Stimulated activated CD4-positive, alpha-beta T cell treated with anti-CD3 and anti-CD28 coated beads, TNF-alpha, amount 100 ng/mL, for 24 hours (primary cell): ENCODE measurements at regions not wholly inside any gene's neighbourhood (a gene's known extent, or its start where the extent isn't known, plus 50 kb on each side); places are given as distances from the start of the nearest gene placed in this dataset.

Source experiments
- DNase-seq, 3 experiments: peaks; one replicate each; pipeline ENCODE4 v3.0.0-alpha.2; 2020; ENCODE audit warnings: low read depth in 3 of 3

DNA sequence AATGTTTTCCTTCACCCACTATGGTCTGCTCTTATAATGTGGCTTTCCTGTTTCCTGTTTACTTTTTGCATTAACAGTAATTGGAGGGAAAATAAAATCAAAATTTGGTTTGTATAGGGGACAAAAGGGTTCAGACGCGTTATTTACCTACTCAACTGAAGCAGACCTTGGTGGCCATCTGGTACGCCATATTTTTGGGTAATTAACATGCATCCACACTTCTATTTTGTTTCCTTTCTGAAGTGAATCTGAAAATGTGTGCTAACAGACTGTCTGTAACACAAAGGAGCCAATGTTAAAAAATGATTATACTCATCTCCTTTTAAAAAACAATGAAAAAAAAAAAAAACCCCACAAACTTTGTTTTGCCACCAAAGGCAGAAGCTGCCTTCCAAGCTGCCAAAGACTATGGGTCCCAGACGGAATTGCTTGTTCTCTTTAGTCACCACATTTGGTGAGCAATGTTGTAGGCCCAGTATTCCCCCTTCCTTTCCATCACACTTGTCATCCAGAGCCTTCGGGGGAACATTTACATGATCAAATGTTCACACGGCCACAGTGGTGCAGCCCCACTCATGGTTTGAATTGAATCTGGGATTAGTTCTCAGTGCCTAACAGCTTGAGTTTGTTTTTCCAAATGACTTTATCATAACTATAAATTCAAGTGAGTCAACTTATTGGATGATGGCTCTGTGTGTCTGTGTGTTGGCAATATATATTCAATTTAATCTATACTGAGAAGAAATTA lies 323.7 kb upstream of the CD180 start:
- no peak for DNase-seq

DNA sequence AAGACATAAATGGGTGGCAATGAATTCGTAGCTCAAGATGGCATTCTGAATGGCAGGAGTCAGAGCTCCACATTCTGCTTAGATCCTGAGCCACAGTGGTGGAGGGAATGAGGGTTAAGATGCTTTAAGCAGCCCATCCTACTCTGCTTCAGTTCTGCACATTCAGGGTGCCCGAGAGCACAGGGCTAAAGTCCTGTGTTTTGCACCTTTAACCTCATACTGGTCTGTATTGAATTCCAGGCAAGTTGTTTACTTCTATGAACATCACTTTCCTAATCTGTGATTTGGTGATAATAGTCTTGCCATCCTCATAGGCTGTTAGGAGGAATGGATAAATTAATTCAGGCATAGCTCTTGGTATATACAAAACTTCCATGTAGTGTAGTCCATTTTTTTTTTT lies 321.6 kb upstream of the CD180 start:
- DNase-seq: no peak

DNA sequence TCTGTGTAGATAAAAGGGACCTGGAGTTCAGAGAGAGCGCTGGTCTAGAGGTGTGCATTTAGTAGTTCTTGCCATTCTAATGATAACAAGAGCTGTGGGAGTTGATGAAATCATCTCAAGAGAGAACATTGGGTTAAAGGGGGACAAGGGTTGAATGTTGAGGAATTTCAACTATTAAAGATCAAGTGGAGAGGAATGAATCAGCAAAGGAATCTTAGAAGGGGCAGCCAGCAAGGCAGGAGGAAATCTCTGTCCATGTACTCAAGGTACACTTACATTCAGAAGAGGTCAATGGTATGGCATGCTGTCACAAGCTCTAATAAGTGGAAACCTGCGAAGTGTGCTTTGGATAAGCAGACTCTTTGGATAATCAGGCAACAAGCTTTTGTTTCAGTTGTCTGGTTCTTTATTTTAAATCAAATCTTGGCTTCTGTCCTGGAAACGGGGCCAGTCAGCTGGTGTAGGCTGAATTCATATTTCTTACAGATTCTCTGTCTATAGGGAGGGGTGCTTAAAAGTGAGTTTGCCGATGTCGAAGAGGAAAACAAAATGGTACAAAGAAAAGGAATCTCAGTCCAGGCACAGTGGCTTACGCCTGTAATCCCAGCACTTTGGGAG lies 320.5 kb upstream of the CD180 start:
- DNase-seq: no peak

DNA sequence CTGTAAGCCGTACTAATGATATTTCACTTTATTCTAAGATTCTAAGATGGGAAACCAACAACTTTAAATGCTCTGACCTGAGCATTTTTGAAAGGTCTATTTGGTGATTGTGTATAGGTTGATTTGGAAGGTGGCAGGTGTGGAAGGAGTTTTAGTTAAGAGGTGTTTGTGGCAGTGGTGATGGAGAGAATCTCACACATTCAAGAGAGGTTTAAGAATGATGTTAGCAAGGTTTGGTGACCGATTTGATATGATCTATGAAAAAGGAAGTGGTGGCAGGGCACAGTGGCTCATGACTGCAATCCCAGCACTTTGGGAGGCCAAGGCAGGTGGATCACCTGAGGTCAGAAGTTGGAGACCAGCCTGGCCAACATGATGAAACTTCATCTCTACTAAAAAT lies 319.2 kb upstream of the CD180 start:
- DNase-seq: no peak

DNA sequence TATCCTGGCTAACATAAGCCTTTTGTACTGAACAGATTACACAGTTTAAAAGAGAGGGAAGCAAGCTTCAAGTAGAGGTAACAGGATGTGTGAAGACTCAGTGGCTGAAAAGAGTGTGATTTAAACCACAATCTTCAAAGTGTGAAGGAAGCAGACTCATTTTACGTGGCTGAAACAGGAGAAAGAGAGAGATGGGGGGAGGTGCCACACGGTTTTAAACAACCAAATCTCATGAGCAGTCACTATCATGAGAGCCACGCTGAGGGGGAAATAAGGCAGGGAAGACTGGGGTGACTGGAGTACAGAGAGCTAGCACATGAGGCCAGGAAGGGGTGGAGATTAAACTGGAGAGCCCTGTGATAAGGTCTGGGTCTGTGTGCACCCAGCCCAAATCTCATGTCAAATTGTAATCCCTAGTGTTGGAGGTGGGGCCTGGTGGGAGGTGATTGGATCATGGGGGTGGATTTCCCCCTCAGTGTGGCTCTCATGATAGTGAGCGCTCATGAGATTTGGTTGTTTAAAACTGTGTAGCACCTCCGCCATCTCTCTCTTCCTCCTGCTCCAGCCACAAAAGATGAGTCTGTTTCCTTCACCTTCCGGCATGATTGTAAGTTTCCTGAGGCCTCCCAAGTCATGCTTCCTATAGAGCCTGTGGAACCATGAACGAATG lies 318.6 kb upstream of the CD180 start:
- DNase-seq: peak in 1 of 3 experiments; percentile 25

DNA sequence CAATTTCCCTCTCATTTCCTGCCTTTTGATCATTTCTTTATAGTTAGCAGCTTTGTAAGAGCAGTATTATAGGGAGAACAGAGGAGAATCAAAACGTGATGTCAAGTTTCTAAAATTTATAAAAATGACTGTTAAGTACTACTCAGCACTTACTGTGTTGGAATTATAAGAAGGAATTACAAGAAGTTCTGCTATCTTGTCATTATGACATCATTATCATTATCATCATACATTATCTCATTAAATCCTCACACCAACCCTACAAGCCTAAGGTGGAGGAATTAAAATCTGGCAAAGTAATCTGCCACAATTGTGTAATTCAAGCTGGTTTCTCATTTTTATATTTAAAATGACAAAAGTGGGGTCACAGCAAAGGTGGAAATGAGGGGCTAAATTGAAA lies 316.2 kb upstream of the CD180 start:
- DNase-seq: no peak

DNA sequence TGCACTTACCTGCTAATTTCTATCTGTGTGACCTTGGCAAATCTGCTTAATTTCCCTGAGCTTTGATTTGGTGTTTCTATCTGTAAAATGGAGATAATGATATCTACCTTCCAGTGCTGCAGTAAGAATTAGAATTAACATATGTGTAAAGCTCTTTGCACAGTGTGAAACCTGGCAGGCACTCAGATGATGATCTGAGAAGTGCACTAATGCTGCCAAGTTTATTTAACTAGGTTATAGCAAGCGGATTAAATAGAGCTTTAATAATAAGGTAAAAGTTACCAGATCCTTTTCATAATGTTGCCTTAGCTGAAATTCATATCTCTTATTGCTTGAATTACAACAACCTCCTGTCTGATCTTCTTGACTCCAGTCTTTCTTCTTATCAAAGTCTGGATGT lies 315.3 kb upstream of the CD180 start:
- DNase-seq: no peak

DNA sequence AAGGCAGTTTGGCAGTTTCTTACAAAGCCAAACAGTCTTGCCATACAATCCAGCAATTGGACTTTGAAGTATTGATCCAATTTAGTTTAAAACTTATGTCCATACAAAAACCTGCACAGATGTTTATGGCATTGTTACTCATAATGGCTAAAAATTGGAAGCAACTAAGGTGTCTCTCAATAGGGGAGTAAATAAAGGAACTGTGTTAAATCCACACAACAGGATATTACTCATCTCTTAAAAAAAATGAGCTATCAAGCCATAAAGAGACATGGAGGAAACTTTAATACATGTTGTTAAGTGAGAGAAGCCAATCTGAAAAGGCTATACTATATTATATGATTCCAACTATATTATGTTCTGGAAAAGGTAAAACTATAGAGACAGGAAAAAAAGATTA lies 313.6 kb upstream of the CD180 start:
- no peak for DNase-seq

DNA sequence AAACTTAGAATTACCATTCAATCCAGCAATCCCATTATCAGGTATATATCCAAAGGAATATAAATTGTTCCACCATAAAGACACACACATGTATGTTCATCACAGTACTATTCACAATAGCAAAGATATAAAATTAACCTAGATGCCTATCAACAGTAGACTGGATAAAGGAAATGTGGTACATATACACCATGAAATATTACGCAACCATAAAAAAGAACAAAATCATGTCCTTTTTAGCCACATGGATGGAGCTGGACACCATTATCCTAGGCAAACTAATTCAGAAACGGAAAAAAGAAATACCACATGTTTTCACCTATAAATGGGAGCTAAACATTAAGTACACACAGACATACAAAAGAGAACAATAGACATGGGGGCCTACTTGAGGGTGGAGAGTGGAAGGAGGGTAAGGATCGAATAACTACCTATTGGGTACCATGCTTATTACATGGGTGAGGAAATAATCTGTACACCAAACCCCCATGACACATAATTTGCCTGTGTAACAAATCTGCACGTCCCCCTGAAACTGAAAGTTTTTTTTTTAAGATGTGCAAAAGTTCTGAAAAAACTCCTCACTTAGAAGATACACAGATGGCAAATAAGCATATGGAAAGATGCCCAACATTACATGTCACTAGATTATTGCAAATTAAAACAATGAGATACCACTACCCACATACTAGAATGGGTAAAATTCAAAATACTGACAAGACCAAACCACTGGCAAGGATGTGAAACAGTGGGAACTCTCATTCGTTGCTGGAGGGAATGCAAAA lies 313.0 kb upstream of the CD180 start:
- DNase-seq: no peak

DNA sequence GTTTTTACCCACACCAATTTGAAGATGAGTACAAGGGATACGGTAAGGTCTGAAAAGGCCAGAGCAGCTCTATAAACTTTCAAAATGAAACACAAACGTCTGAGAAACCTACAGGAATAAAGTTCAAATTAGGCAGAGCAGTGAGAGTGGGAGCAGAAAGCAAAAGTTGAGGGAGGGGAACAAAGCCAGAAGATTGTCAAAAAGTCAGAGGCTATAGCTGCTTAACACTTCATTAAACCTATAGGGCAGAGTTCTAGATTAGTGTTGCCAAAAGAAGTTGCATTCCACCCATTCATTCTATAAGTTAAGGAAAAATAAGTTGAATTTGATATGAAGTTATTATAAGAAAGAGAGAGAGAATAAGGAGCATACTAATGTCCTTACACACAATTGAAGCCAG lies 309.6 kb upstream of the CD180 start:
- DNase-seq: no peak

DNA sequence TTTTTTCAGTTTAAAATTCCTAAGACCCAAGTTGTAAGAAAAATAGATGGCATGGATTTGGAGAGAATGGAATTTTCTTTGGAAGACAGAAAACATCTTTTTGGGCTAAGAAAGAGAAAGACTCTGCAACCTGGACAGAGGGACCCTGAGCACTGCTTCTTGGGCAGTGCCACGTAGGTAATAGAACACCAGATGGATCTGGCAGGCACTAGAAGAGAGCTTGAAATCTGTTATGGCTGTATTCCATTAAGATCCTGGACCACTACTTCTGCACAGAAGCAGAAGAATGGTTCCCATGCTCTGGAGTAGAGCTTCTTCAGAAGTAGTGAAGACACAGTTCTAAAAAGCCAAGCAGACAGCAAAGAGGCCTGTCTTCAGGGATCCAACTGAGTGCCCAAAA lies 306.4 kb upstream of the CD180 start:
- no peak for DNase-seq

DNA sequence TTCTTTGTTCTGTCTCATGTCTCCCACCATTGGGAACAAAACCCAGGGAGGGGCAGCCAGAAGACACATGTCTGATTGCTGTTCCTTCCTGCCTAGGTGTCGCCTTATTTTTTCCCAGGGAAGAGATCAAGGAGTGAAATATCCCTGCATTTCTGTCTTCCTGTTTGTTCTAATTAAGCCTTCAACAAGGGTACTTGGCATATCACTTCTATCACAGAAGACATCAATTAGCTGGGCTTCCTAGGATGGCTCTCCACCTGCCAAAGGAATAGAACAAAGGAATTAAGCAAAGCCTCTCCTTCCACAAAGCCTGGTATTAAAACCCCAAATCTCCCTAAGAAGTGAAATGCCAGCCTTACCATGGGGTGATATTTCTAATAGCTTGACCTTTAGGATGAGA lies 299.5 kb upstream of the CD180 start:
- no peak for DNase-seq

DNA sequence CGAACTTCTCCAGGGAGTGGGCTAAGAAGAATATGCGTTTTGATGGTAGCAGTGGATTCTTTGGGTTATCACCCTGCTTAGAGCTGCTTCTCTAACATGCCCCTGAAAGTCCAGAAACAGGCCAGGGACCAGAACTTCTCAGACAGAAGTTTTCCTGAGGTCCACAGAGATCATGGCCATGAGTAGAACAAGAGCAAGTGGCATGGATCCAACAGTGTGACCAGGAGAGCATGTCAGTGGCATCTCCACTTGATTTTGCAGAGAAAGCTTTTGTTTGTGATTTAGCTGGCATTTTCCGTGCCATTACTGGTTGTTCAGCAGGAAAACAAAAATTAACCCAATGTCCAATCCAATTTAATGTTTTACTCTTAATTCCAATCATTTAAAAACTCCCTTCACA lies 298.5 kb upstream of the CD180 start:
- no peak for DNase-seq

DNA sequence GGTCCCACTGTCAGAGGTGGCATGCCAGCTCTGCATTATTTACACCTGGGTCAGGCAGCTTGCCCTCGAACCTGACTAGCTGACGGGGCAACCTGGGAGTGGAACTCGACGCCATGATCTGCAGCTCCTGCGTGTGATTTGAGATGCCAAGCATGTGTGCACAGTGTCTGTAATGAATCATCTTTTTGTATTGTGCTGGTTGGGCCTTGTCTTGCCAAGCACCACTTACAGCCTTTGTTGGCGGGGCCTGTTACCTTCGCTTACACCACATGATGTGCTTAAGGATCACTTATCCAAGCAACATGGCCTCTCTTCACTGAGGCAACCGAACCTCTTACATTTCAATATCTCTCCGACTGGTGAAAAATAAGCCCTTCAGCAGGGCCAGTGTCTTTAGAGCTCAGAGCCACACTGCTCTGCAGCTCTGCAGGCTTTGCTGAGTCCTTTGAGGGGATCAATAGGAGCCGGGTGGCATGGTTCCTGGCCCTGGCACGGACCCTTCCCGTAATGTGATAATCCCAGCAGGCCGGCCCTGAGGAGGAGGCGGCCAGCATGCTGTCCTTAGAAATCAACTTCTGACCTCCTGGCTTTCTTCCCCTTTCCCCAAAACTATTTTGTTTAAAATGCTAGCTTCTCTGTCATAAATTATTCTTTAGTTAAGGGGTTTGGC lies 297.7 kb upstream of the CD180 start:
- no peak for DNase-seq

DNA sequence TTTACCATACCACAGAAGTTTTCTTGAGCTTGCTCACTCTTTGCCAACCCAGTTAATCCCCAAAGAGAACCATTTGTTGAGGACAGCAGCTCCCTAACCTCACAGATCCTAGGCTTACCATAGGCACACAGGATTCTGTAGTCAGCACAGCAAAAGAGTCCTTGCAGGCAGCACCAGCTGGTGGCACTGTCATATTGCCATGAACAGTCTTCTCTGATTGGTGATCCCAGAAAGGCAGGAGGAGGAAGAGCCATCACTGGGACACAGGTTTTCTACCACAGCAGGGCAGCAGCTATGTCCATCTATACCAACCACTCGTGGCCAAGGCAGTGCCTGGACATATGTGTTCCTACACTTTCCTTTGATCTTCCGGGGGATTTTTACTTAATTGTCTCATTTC lies 297.1 kb upstream of the CD180 start:
- no peak for DNase-seq

DNA sequence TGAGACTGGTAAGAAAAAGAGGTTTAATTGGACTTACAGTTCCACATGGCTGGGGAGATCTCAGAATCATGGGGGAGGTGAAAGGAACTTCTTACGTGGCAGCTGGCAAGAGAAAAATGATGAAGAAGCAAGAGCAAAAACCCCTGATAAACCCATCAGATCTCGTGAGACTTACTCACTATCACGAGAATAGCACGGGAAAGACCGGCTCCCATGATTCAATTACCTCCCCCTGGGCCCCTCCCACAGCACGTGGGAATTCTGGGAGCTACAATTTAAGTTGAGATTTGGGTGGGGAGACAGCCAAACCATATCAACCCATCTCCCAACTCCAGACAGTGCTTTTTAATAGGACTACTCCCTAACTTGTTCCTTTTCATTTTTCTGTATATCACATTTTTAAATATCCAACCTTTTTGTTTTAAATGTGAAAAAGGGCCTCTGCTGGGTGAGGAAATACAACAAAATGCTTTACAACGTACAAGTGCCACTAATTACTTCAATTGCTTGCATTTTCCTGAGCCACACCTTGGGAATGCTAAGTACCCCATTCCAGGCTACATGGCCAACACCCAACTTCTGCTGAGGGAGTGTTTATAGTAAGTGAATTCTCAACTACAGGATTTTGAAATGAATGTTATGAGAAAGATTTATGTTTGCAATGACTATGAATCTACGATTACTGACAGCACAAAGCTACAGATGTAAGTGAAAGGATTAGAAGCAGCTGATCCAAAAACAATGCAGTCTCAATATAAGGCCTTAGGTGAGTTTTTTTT lies 294.1 kb upstream of the CD180 start:
- no peak for DNase-seq

DNA sequence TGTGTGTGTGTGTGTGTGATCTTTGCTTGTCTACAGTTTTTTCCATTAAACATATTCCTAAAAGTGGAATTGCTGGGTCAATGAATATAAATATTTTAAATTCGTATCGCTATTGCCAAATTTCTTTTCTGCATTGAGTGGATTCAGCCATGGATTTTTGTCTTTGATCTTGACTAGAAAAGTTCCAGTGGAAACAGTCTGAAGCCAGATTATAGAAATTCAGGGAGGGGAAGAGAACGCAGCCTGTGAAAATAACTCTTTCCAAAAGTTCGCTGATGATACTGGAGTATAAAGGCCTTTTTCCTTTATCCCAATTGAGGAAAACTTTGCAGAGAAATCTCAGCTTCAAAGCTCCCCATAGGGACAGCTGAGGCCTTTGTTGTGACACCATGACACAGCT lies 292.3 kb upstream of the CD180 start:
- DNase-seq: no peak

DNA sequence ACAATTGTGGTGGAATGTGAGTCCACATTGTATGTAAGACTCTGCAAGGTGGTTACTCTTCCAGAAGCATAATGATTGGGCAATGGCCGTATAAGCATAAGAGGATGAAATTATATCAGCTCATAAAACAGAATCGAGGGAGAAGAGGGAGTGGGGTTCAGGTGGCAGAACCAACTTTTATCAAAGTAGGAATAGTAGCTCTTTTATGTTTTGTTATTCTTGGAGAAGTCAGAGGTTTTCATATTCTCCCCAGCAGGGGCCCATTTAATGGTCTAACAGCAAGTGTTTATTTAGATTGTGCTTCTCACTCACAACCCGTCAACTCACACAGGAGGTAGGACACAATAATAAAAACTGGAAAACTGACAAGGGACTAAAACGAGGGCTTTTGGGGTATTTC lies 291.3 kb upstream of the CD180 start:
- DNase-seq: no peak

DNA sequence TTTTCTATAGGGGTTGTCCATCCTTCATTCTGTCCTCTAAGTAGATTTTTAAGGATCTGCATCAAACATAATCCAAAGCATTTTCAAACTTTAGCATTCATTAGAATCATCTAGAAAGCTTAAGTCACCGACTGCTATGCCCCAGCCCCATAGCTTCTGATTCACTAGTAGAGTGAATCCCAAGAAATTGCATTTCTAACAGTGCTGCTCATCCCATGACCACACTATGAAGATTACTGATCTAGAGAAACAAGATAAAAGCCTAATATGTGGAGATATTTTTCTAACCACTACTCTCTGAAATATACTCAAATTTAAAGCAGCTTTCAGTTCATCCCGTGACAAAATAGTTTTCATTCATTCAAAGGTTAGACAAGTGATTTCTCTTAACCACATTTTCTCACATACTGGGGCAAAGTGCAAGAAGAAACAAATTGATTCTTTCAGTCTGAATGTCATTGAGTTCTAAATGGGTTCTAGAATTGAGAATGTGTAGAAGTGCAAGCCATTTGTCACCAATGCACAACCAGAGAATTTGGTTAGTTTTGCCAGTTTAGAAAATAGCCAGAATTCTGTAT lies 286.9 kb upstream of the CD180 start:
- DNase-seq: no peak

DNA sequence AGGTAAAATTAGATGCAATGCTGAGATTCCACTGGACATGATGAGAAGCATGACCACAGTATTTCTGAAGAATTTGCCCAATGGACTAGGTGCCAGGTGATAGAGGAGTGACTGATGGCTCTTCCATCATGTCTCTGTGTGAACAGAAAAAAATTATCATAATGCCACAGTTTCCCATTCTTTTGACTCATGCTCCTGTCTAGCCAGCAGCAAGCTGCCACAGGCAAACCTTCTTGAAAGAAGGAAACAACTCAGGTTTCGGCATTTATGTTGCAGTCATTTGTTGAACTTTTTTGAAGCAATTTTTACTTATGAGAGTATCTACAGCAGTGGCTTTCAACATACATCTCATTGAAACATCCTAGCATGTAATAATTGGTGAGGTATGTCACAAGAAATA lies 284.8 kb upstream of the CD180 start:
- no peak for DNase-seq

DNA sequence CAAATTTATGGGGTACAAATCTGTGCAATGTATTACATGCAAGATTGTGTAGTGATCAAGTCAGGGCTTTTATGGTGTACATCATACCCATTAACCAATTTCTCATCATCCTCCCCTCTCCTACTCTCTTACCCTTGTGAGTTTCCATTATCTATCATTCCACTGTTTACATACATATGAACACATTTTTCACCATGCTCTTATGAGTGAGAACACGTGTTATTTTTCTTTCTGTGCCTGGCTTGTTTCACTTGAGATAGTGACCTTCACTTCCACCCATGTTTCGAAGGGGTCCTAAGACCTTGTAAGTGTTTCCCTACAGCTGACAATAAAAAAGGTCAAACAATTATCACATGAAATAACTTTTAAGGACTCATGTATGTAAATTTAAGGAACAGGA lies 281.7 kb upstream of the CD180 start:
- no peak for DNase-seq
